MG63 (cell line): ENCODE measurements at regions not wholly inside any gene's neighbourhood (a gene's known extent, or its start where the extent isn't known, plus 50 kb on each side); places are given as distances from the start of the nearest gene placed in this dataset.
"Not testable (repeated sequence)": the region's sequence is repeated elsewhere in the genome, so short reads cannot be mapped to it uniquely, and the experiment has no call there.

Experiments used
- DNase-seq: peaks from one replicate; pipeline ENCODE4 v3.0.0-alpha.2; 2020
- H3K27me3 ChIP-seq: fragments of 250-450 bp; sonication (Bioruptor Pico); 2 replicates; pipeline ENCODE4 v1.5.1; 2020; ENCODE audit warnings: mild to moderate bottlenecking, moderate library complexity
- H3K36me3 ChIP-seq: fragments of 250-450 bp; sonication (Bioruptor Pico); 2 replicates; pipeline ENCODE4 v1.5.1; 2020; ENCODE audit warnings: mild to moderate bottlenecking, moderate library complexity
- H3K4me3 ChIP-seq: fragments of 250-450 bp; sonication (Bioruptor Pico); 2 replicates; pipeline ENCODE4 v1.5.1; 2020; ENCODE audit warnings: mild to moderate bottlenecking, moderate library complexity
- H3K9me3 ChIP-seq: fragments of 250-450 bp; sonication (Bioruptor Pico); 2 replicates; pipeline ENCODE4 v1.5.1; 2020; ENCODE audit warnings: mild to moderate bottlenecking, moderate library complexity

DNA sequence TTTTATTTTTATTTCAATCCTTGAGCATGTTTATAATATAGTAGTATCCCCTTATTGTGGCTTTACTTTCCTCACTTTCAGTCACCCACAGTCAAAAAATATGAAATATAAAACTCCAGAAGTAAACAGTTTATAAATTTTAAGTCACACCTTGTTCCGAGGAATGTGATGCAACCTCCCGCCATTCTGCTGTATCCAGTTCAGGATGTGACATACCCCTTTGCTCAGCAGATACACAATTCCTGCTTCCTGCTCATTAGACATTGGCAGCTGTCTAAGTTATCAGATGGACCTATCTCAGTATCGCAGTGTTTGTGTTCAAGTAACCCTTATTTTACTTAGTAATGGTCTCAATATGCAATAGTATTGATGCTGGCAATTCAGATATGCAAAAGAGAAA lies 144.5 kb downstream of the POTEG start:
- not testable (repeated sequence) for H3K36me3 ChIP-seq, H3K27me3 ChIP-seq

DNA sequence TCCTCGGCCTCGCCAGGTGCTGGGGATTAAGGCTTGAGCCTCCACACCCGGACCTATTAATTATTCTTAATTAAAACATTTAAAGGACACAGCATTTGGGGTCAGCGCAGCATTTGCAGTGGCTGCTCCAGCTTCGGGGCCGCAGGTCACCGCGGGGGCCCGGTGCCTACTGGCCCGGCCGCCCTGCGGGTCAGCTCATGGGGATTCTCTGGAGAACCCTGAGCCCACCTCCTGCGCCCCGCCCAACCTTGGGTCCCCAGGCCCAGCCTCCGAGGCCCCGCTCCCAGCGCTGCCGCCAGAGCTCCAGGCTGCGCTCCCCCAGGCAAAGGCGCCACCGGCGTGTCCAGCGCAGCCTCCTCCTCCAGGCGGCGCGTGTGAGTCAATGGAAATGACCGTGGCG lies 133.9 kb downstream of the POTEG start:
- H3K27me3 ChIP-seq, H3K9me3 ChIP-seq, DNase-seq, H3K36me3 ChIP-seq, H3K4me3 ChIP-seq: not testable (repeated sequence)

More for the DNA sequence above, 144.5 kb downstream of the POTEG start:
- DNase-seq, H3K9me3 ChIP-seq, H3K4me3 ChIP-seq: not testable (repeated sequence)

DNA sequence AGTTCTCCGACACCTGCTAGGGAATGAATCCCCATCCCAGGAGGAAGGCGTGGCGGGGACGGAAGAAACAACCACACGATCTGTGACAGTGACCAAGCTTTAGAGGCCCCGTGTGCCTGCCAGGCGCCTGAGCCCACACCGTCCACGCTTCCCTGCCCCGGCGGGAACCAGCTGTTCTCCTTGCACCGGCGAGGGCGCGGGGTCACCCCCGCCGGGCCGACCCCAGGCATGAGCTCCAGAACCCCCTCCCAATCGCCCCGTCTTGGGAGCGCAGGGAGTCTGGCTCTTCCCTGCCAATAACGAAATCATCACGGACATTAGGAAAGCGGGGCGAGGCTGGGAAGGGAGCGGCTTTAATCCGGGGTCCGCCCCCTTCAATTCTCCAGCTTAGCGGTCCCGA lies 133.3 kb downstream of the POTEG start:
- H3K36me3 ChIP-seq, H3K4me3 ChIP-seq, H3K27me3 ChIP-seq, H3K9me3 ChIP-seq, DNase-seq: not testable (repeated sequence)

- H3K9me3 ChIP-seq, H3K36me3 ChIP-seq, DNase-seq, H3K4me3 ChIP-seq, H3K27me3 ChIP-seq: not testable (repeated sequence)
Observed at GRCh38 chr14:19303844-19304243, 130.3 kb downstream of the POTEG start.

DNA sequence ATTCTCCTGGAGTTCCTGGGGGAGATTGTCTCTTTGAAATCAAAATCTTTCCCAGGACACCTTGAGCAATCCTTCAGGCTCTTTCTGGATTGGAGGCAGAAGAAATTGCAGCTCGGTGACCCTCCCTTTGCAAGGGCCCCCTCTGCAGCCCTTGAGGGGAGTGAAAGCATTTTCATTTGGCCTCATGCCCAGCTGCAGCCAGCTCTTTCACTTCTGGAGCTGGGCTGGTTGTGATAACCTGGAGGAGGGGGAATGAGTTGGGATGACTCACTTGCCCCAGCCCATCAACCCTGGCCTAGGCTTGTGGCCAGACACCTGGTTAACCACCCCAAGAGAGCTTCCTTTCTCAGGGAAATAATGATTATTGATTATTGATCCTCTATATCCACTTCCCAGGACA lies 129.7 kb downstream of the POTEG start:
- DNase-seq, H3K36me3 ChIP-seq, H3K9me3 ChIP-seq, H3K27me3 ChIP-seq, H3K4me3 ChIP-seq: not testable (repeated sequence)

- not testable (repeated sequence) for H3K4me3 ChIP-seq, H3K27me3 ChIP-seq, H3K36me3 ChIP-seq, DNase-seq, H3K9me3 ChIP-seq
Observed at GRCh38 chr14:19304918-19305317, 129.2 kb downstream of the POTEG start.

- H3K27me3 ChIP-seq, DNase-seq, H3K9me3 ChIP-seq, H3K36me3 ChIP-seq, H3K4me3 ChIP-seq: not testable (repeated sequence)
Observed at GRCh38 chr14:19305776-19306175, 128.4 kb downstream of the POTEG start.

GRCh38 chr14:19306405-19306804 lies 127.7 kb downstream of the POTEG start:
- not testable (repeated sequence) for H3K27me3 ChIP-seq, DNase-seq, H3K9me3 ChIP-seq, H3K36me3 ChIP-seq, H3K4me3 ChIP-seq

- not testable (repeated sequence) for H3K27me3 ChIP-seq, H3K4me3 ChIP-seq, H3K9me3 ChIP-seq, H3K36me3 ChIP-seq, DNase-seq
Observed at GRCh38 chr14:19311023-19311422, 123.1 kb downstream of the POTEG start.

GRCh38 chr14:19330678-19331077 lies 103.5 kb downstream of the POTEG start:
- H3K27me3 ChIP-seq, H3K4me3 ChIP-seq, H3K36me3 ChIP-seq, DNase-seq, H3K9me3 ChIP-seq: not testable (repeated sequence)

DNA sequence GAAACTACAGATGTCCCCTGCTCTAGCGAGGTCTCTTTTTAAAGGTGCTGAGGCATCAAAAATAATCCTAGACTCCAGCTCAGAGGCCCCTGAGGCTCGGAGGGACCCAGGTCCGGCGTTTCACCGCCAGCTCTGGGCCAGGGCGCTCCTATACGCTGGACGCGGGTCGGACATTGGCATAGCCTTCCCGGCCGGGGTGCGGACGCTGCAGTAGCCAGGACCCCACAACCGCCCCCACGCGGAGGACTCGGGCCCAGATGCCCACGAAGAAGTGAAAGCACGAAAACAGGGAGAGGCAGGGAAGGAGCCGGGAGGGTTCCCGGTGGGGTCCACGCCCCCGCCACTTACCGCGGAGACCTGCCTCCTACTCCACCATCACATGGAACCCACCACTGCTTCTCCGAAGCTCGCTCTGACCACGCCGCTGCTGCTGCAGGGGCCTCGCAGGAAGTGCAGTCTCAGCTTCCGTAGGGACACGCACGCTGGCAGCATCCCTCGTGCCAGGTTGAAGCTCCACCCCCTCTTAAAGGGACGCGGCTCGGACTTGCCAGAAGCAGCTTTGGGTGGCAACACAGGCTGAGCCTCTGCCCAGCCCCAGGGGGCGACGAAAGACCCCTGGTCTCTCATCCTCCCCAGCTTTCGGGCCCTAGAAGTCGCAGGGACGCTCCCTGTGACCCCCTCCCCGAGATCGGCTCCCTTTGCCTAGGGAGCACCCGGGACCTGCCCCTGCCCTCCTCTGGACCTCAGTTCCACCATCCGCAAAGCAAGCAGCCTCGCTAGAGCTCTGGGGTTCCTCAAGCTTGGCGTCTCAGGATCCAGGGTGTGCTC lies 96.7 kb downstream of the POTEG start:
- not testable (repeated sequence) for H3K36me3 ChIP-seq, H3K9me3 ChIP-seq, H3K27me3 ChIP-seq, H3K4me3 ChIP-seq, DNase-seq

GRCh38 chr14:19338060-19338372 lies 96.1 kb downstream of the POTEG start:
- not testable (repeated sequence) for H3K27me3 ChIP-seq, H3K36me3 ChIP-seq, H3K4me3 ChIP-seq, H3K9me3 ChIP-seq, DNase-seq

DNA sequence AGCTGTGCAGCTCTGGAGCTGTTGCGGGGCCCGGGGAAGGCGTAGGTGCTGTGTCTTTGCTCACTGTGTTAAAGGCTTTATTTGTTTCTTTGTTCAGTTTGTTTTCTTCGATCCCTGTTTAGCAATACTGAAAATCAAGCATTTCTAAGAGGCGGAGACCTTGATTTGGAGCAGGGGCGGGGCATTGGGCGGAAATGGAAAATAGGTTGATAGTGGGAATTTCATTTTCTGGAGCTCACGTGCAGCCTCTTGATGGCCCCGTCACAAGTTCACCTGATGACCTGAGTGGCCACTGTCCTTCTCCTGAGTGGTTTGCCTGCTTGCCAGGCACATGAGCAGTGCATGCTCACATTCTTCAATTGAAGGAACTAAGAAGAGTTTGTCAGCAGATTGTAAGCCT lies 93.2 kb downstream of the POTEG start:
- DNase-seq, H3K4me3 ChIP-seq, H3K36me3 ChIP-seq, H3K27me3 ChIP-seq, H3K9me3 ChIP-seq: not testable (repeated sequence)

DNA sequence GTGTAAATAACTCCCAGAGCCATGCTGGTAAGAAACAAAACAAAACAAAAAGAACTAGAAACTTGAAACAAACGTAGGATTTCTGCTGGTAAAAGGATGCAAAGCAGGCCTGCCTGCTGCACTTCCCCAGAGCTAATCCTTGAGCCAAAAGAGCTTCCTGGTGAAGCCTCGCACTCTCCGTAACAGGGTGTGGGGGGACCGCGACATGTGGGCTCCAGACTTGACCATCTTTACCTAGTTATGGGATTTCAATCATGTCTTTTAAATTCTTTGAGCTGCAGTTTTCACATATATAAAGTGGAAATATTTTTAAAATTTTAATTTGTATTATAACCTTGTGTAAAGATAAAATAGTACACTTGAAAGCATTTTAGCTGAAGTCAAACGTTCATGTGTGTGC lies 92.5 kb downstream of the POTEG start:
- H3K27me3 ChIP-seq, H3K9me3 ChIP-seq, H3K4me3 ChIP-seq, H3K36me3 ChIP-seq, DNase-seq: not testable (repeated sequence)

DNA sequence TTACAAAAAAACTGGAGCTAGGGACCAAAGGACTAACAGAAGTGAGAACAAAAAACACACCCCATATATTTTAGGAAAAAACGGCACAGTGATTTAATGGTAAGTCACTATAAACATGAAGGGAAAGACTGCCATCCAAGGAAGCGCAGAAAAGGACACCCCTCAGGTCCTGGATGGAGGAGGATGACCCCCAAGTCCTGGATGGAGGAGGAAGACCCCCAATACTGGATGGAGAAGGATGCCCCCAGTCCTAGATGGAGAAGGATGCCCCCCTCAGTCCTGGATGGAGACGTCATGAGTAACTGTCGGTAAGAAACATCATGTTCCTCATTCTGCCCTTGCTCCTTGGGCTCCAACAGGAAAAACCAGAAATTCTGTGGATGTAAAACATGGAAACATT lies 89.9 kb downstream of the POTEG start:
- not testable (repeated sequence) for H3K36me3 ChIP-seq, H3K9me3 ChIP-seq, DNase-seq, H3K27me3 ChIP-seq, H3K4me3 ChIP-seq

GRCh38 chr14:19344689-19345088 lies 89.5 kb downstream of the POTEG start:
- H3K4me3 ChIP-seq, H3K36me3 ChIP-seq, H3K9me3 ChIP-seq, H3K27me3 ChIP-seq, DNase-seq: not testable (repeated sequence)

- H3K36me3 ChIP-seq, H3K4me3 ChIP-seq, DNase-seq: not testable (repeated sequence)
Observed at GRCh38 chr14:19345298-19345911, 88.7 kb downstream of the POTEG start.

GRCh38 chr14:19346074-19346480 lies 88.1 kb downstream of the POTEG start:
- H3K27me3 ChIP-seq, result not testable (repeated sequence)

More at GRCh38 chr14:19345298-19345911, 88.7 kb downstream of the POTEG start:
- H3K27me3 ChIP-seq, H3K9me3 ChIP-seq: not testable (repeated sequence)

More at GRCh38 chr14:19346074-19346480, 88.1 kb downstream of the POTEG start:
- H3K4me3 ChIP-seq, H3K36me3 ChIP-seq, H3K9me3 ChIP-seq: not testable (repeated sequence)
- peak; percentile 61 for DNase-seq
